H1 (cell line): ENCODE measurements at regions not wholly inside any gene's neighbourhood (a gene's known extent, or its start where the extent isn't known, plus 50 kb on each side); places are given as distances from the start of the nearest gene placed in this dataset.
"Not testable (repeated sequence)": the region's sequence is repeated elsewhere in the genome, so short reads cannot be mapped to it uniquely, and the experiment has no call there.

Source experiments
- CTCF ChIA-PET: fragments of 300-600 bp; sonication (Branson Sonifier 250); formaldehyde crosslinking; loops from one replicate; lab custom pipeline; 2021; ENCODE audit not compliant: partially characterized antibody; lab: Charles Lee
- POLR2A ChIA-PET: fragments of 300-600 bp; sonication (Branson Sonifier 250); formaldehyde crosslinking; loops from one replicate; lab custom pipeline; 2021; ENCODE audit warnings: inconsistent platforms; ENCODE audit not compliant: partially characterized antibody; lab: Charles Lee
- DNase-seq, 2 experiments: peaks; one replicate each; pipeline versions ENCODE4 v3.0.0 to v3.0.0-alpha.2; 2010 to 2022; ENCODE audit warnings: low spot score in 2 of 2, low read depth in 1 of 2, mixed read lengths in 1 of 2
- FAIRE-seq: peaks from 2 replicates; lab custom pipeline; 2011; peaks lifted over from hg19 to GRCh38; lab: Jason Lieb, UNC
- H2AFZ ChIP-seq: 2 replicates; pipeline ENCODE4 v1.8.1; 2012; ENCODE audit warnings: low read length, inconsistent platforms
- H2AK5ac ChIP-seq: 2 replicates; pipeline ENCODE4 v1.6.1; 2013; ENCODE audit warnings: low read depth, low read length
- H2BK120ac ChIP-seq: replicated peaks from 2 replicates; pipeline ENCODE3; 2013; ENCODE audit warnings: low read depth, low read length, inconsistent platforms
- H2BK12ac ChIP-seq: 2 replicates; pipeline ENCODE4 v1.6.1; 2013; ENCODE audit warnings: low read depth, low read length
- H2BK15ac ChIP-seq: 2 replicates; pipeline ENCODE4 v1.6.1; 2013; ENCODE audit warnings: low read length
- H2BK20ac ChIP-seq: 2 replicates; pipeline ENCODE4 v1.6.1; 2013; ENCODE audit warnings: low read length
- H2BK5ac ChIP-seq: 2 replicates; pipeline ENCODE4 v1.6.1; 2013; ENCODE audit warnings: low read depth, low read length
- H3K14ac ChIP-seq: 2 replicates; pipeline ENCODE4 v1.6.1; 2013; ENCODE audit warnings: inconsistent platforms; ENCODE audit not compliant: insufficient read length
- H3K18ac ChIP-seq: 2 replicates; pipeline ENCODE4 v1.6.1; 2013; ENCODE audit warnings: low read length; ENCODE audit errors: extremely low read depth
- H3K23ac ChIP-seq: 2 replicates; pipeline ENCODE4 v1.6.1; 2013; ENCODE audit warnings: inconsistent platforms; ENCODE audit not compliant: insufficient read length
- H3K23me2 ChIP-seq: 2 replicates; pipeline ENCODE4 v1.6.1; 2013; ENCODE audit warnings: low read depth, low read length
- H3K27ac ChIP-seq: 2 replicates; pipeline ENCODE4 v1.6.1; 2011; ENCODE audit warnings: low read depth, low read length, inconsistent platforms
- H3K27me3 ChIP-seq, 4 experiments: replicated peaks in 1 of 4; 1 replicate in 1 of 4; 2 replicates in 3 of 4; pipeline versions ENCODE4 v1.6.1 to v1.8.1; 2011 to 2013; ENCODE audit warnings: low read length in 3 of 4, mild to moderate bottlenecking in 3 of 4, inconsistent platforms in 2 of 4, mixed read lengths in 2 of 4, moderate library complexity in 1 of 4; ENCODE audit not compliant: control insufficient read depth in 3 of 4, insufficient read depth in 3 of 4; ENCODE audit errors: extremely low read depth in 1 of 4
- H3K36me3 ChIP-seq, 4 experiments: 2 replicates each; pipeline versions ENCODE4 v1.6.1 to v1.8.1; 2011 to 2013; ENCODE audit warnings: mild to moderate bottlenecking in 4 of 4, low read length in 3 of 4, moderate library complexity in 2 of 4, control low read depth in 1 of 4, inconsistent platforms in 1 of 4; ENCODE audit not compliant: insufficient read depth in 4 of 4, control insufficient read depth in 2 of 4
- H3K4ac ChIP-seq: replicated peaks from 2 replicates; pipeline ENCODE3; 2013; ENCODE audit warnings: low read length, low read depth, mixed read lengths, inconsistent platforms; ENCODE audit not compliant: insufficient read length
- H3K4me1 ChIP-seq, 4 experiments: replicated peaks in 1 of 4; 1 replicate in 1 of 4; 2 replicates in 3 of 4; pipeline versions ENCODE4 v1.6.1 to v1.8.1; 2011 to 2013; ENCODE audit warnings: low read length in 3 of 4, inconsistent platforms in 2 of 4, mixed read lengths in 1 of 4; ENCODE audit not compliant: insufficient read depth in 4 of 4, control insufficient read depth in 3 of 4
- H3K4me2 ChIP-seq, 2 experiments: 2 replicates each; pipeline versions ENCODE4 v1.6.1 to v1.8.1; 2011 to 2013; ENCODE audit warnings: low read depth in 2 of 2, low read length in 2 of 2, control low read depth in 1 of 2, inconsistent platforms in 1 of 2, mild to moderate bottlenecking in 1 of 2; ENCODE audit not compliant: insufficient read depth in 1 of 2
- H3K4me3 ChIP-seq, 4 experiments: fragments of 200-600, 300-600 bp in 1 of 4; sonication (generic), shearing (Covaris generic), sonication (Bioruptor Twin) in 1 of 4; 2 replicates each; pipeline versions ENCODE4 v1.5.1 to v1.8.1; 2011 to 2016; ENCODE audit warnings: low read length in 4 of 4, low read depth in 3 of 4, control low read depth in 2 of 4, inconsistent platforms in 2 of 4, mild to moderate bottlenecking in 2 of 4, mixed read lengths in 1 of 4, moderate library complexity in 1 of 4; ENCODE audit not compliant: insufficient read depth in 2 of 4; ENCODE audit errors: extremely low read depth in 1 of 4
- H3K56ac ChIP-seq: replicated peaks from 2 replicates; pipeline ENCODE3; 2013; ENCODE audit warnings: low read depth, mild to moderate bottlenecking, mixed read lengths, low read length, inconsistent platforms; ENCODE audit not compliant: insufficient read length
- H3K79me1 ChIP-seq: 2 replicates; pipeline ENCODE4 v1.6.1; 2013; ENCODE audit warnings: low read depth, low read length, control low read depth
- H3K79me2 ChIP-seq, 2 experiments: 2 replicates each; pipeline versions ENCODE4 v1.6.1 to v1.8.1; 2012 to 2013; ENCODE audit warnings: low read length in 2 of 2, mild to moderate bottlenecking in 2 of 2, inconsistent platforms in 1 of 2; ENCODE audit not compliant: insufficient read depth in 2 of 2, control insufficient read depth in 1 of 2
- H3K9ac ChIP-seq, 4 experiments: replicated peaks in 1 of 4; 1 replicate in 1 of 4; 2 replicates in 3 of 4; pipeline versions ENCODE4 v1.6.1 to v1.8.1; 2011 to 2013; ENCODE audit warnings: low read depth in 3 of 4, low read length in 3 of 4, control low read depth in 2 of 4, mild to moderate bottlenecking in 2 of 4, moderate library complexity in 2 of 4, inconsistent platforms in 1 of 4; ENCODE audit errors: extremely low read depth in 1 of 4
- H3K9me3 ChIP-seq, 2 experiments: 2 replicates each; pipeline versions ENCODE4 v1.6.1 to v1.8.1; 2012 to 2013; ENCODE audit warnings: mild to moderate bottlenecking in 2 of 2, moderate library complexity in 2 of 2, control low read depth in 1 of 2, inconsistent platforms in 1 of 2, low read depth in 1 of 2, low read length in 1 of 2, mixed read lengths in 1 of 2; ENCODE audit not compliant: insufficient read depth in 2 of 2
- H4K20me1 ChIP-seq, 2 experiments: replicated peaks in 1 of 2; 2 replicates each; pipeline versions ENCODE3 to v1.8.1; 2011 to 2013; ENCODE audit warnings: inconsistent platforms in 2 of 2, low read length in 2 of 2, mild to moderate bottlenecking in 1 of 2; ENCODE audit not compliant: insufficient read depth in 2 of 2, control insufficient read depth in 1 of 2
- H4K5ac ChIP-seq: 2 replicates; pipeline ENCODE4 v1.6.1; 2013; ENCODE audit warnings: low read length, low read depth, mixed read lengths, inconsistent platforms; ENCODE audit not compliant: insufficient read length
- H4K8ac ChIP-seq: 2 replicates; pipeline ENCODE4 v1.8.0; 2013; ENCODE audit warnings: mild to moderate bottlenecking, moderate library complexity, low read length, inconsistent platforms; ENCODE audit not compliant: insufficient read depth; ENCODE audit errors: extremely low read depth
- H4K91ac ChIP-seq: replicated peaks from 2 replicates; pipeline ENCODE3; 2013; ENCODE audit warnings: low read length, mixed read lengths, inconsistent platforms; ENCODE audit not compliant: insufficient read length
- WGBS, 2 experiments: shearing (Covaris generic) in 1 of 2; methylation state at CpG; one replicate each; pipeline versions ENCODE4 v1.1.6 to v1.1.7; 2013 to 2015; ENCODE audit warnings: low lambda C conversion rate in 2 of 2, mixed read lengths in 2 of 2, inconsistent platforms in 1 of 2, low coverage in 1 of 2, missing lambda C conversion rate in 1 of 2; ENCODE audit not compliant: insufficient replicate concordance in 2 of 2, insufficient coverage in 1 of 2, insufficient read length in 1 of 2; ENCODE audit errors: extremely low coverage in 1 of 2, missing lambda C conversion rate in 1 of 2; 5-methylcytosine and 5-hydroxymethylcytosine counted together

GRCh38 chr7:73193991-73194390 lies 108.2 kb upstream of the SPDYE9 start:
- H3K4me3 ChIP-seq, H2AFZ ChIP-seq, H3K4me1 ChIP-seq, H3K9ac ChIP-seq, H3K14ac ChIP-seq, POLR2A ChIA-PET, H4K20me1 ChIP-seq, H2BK20ac ChIP-seq, H2AK5ac ChIP-seq, H4K5ac ChIP-seq, H3K36me3 ChIP-seq, H3K23me2 ChIP-seq, H4K8ac ChIP-seq, H3K4me2 ChIP-seq, H3K56ac ChIP-seq, H2BK15ac ChIP-seq, H3K23ac ChIP-seq, H2BK12ac ChIP-seq, H3K79me2 ChIP-seq, CTCF ChIA-PET, H2BK120ac ChIP-seq, H4K91ac ChIP-seq, H3K27ac ChIP-seq, H3K4ac ChIP-seq, FAIRE-seq, DNase-seq, H3K9me3 ChIP-seq, H2BK5ac ChIP-seq, H3K27me3 ChIP-seq, H3K79me1 ChIP-seq, H3K18ac ChIP-seq: not testable (repeated sequence)
- 100% methylated on average over 5 of the region's 10 CpGs; no CpG with 5 or more reads in 1 of the 2 experiments for WGBS, 2 experiments

GRCh38 chr7:73190483-73191155 lies 104.8 kb upstream of the SPDYE9 start:
- H2BK20ac ChIP-seq, H4K91ac ChIP-seq, H3K4me3 ChIP-seq, H3K4me2 ChIP-seq, H2AK5ac ChIP-seq, H3K9ac ChIP-seq, H2BK5ac ChIP-seq, H3K56ac ChIP-seq, H3K14ac ChIP-seq, DNase-seq, FAIRE-seq, H2BK12ac ChIP-seq, H3K27ac ChIP-seq, H3K23me2 ChIP-seq, H4K20me1 ChIP-seq, H3K4ac ChIP-seq, H3K27me3 ChIP-seq, H2BK15ac ChIP-seq, H3K23ac ChIP-seq, H4K8ac ChIP-seq, H3K36me3 ChIP-seq, H2BK120ac ChIP-seq, CTCF ChIA-PET, H2AFZ ChIP-seq, H3K79me2 ChIP-seq, H3K79me1 ChIP-seq, POLR2A ChIA-PET, H3K9me3 ChIP-seq, H4K5ac ChIP-seq, H3K4me1 ChIP-seq, H3K18ac ChIP-seq: not testable (repeated sequence)
- WGBS, 2 experiments, result 100% methylated on average over 4 of the region's 9 CpGs; no CpG with 5 or more reads in 1 of the 2 experiments
